MM.1S (cell line): ENCODE measurements at regions not wholly inside any gene's neighbourhood (a gene's known extent, or its start where the extent isn't known, plus 50 kb on each side); places are given as distances from the start of the nearest gene placed in this dataset.

Experiments
- EZH2 ChIP-seq: fragments of 300-600 bp; sonication (generic); optimal IDR thresholded peaks from 2 replicates; pipeline ENCODE3; 2017; ENCODE audit warnings: low read depth, mild to moderate bottlenecking, antibody characterized with exemption, low read length, mixed read lengths
- EZH2phosphoT487 ChIP-seq: fragments of 300-600 bp; sonication (generic); IDR thresholded peaks from 2 replicates; pipeline ENCODE4 v1.6.1; 2018; ENCODE audit warnings: antibody characterized with exemption, low read length
- TF ChIP-seq, protein P1 (sequence below): fragments of 300-600 bp; sonication (generic); IDR thresholded peaks from 2 replicates; pipeline ENCODE4 v1.5.1; 2016; ENCODE audit warnings: antibody characterized with exemption, low read length, mixed read lengths

GRCh38 chr12:27396216-27396815 is 50.2 kb upstream of the SMCO2 start:
- TF ChIP-seq, protein P1, sequence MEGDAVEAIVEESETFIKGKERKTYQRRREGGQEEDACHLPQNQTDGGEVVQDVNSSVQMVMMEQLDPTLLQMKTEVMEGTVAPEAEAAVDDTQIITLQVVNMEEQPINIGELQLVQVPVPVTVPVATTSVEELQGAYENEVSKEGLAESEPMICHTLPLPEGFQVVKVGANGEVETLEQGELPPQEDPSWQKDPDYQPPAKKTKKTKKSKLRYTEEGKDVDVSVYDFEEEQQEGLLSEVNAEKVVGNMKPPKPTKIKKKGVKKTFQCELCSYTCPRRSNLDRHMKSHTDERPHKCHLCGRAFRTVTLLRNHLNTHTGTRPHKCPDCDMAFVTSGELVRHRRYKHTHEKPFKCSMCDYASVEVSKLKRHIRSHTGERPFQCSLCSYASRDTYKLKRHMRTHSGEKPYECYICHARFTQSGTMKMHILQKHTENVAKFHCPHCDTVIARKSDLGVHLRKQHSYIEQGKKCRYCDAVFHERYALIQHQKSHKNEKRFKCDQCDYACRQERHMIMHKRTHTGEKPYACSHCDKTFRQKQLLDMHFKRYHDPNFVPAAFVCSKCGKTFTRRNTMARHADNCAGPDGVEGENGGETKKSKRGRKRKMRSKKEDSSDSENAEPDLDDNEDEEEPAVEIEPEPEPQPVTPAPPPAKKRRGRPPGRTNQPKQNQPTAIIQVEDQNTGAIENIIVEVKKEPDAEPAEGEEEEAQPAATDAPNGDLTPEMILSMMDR, result no peak
- no peak for TF ChIP-seq EZH2
- no peak for TF ChIP-seq EZH2phosphoT487
